Transverse colon (tissue), 4 donors: ENCODE measurements at regions not wholly inside any gene's neighbourhood (a gene's known extent, or its start where the extent isn't known, plus 50 kb on each side); places are given as distances from the start of the nearest gene placed in this dataset.

Experiments used
- DNase-seq: peaks from one replicate; pipeline ENCODE4 v3.0.0-alpha.2; 2019
- H3K27ac ChIP-seq, 4 donors: fragments of 200-600 bp; sonication (generic); 2 replicates each; pipeline ENCODE4 v1.5.1; 2016 to 2018; ENCODE audit warnings: inconsistent platforms in 4 of 4
- H3K27me3 ChIP-seq: fragments of 200-600 bp; sonication (generic); 2 replicates; pipeline ENCODE4 v1.5.1; 2017; ENCODE audit warnings: inconsistent platforms
- H3K36me3 ChIP-seq, 4 donors: fragments of 200-600 bp; sonication (generic); 2 replicates each; pipeline ENCODE4 v1.5.1; 2017 to 2019; ENCODE audit warnings: inconsistent platforms in 4 of 4
- H3K4me1 ChIP-seq, 4 donors: fragments of 200-600 bp; sonication (generic); 2 replicates each; pipeline ENCODE4 v1.5.1; 2017 to 2020; ENCODE audit warnings: inconsistent platforms in 4 of 4
- H3K4me3 ChIP-seq, 4 donors: fragments of 200-600 bp; sonication (generic); 1 replicate in 1 of 4; 2 replicates in 3 of 4; pipeline versions ENCODE4 v1.5.1 to v1.6.1; 2017 to 2019; ENCODE audit warnings: inconsistent platforms in 4 of 4
- H3K9me3 ChIP-seq, 2 donors: fragments of 200-600 bp; sonication (generic); 2 replicates each; pipeline ENCODE4 v1.5.1; 2017 to 2019; ENCODE audit warnings: inconsistent platforms in 2 of 2
- CTCF ChIP-seq, 5 experiments: fragments of 200-600 bp in 3 of 5; fragments of 450-650 bp in 2 of 5; sonication (generic) in 3 of 5; IDR thresholded peaks; 1 replicate in 2 of 5; 2 replicates in 3 of 5; pipeline ENCODE4 v1.5.1; 2016 to 2017; ENCODE audit warnings: antibody characterized with exemption in 5 of 5, inconsistent platforms in 3 of 5, mild to moderate bottlenecking in 2 of 5, moderate library complexity in 1 of 5
- EP300 ChIP-seq: sonication (generic); formaldehyde crosslinking; IDR thresholded peaks from one replicate; pipeline ENCODE4 v1.6.1; 2017; ENCODE audit warnings: antibody characterized with exemption, low read depth
- POLR2A ChIP-seq: fragments of 450-650 bp; IDR thresholded peaks from one replicate; pipeline ENCODE4 v1.6.1; 2016; ENCODE audit warnings: antibody characterized with exemption, mild to moderate bottlenecking, moderate library complexity
- POLR2AphosphoS5 ChIP-seq, 3 donors: sonication (generic); formaldehyde crosslinking; IDR thresholded peaks; one replicate each; pipeline ENCODE4 v1.6.1; 2016; ENCODE audit warnings: antibody characterized with exemption in 3 of 3
- WGBS, 2 donors: methylation state at CpG; one replicate each; pipeline ENCODE4 v1.1.5; 2018; ENCODE audit warnings: low coverage in 1 of 2; 5-methylcytosine and 5-hydroxymethylcytosine counted together
- in situ Hi-C, 4 donors: fragments of 200-750 bp; cut with MboI; loops; one replicate each; pipeline versions ENCODE4 v1.15.0 to v1.15.1; 2017; ENCODE audit warnings: low sequenced_read_pairs in 3 of 4, low pct_ligation_motif_present in 1 of 4, low pct_unique_long_range_greater_than_20kb in 1 of 4
- intact Hi-C: fragments of 100-400 bp; cut with DNase I; formaldehyde crosslinking; loops from one replicate; pipeline ENCODE4 v1.15.1; 2023; ENCODE audit warnings: low total_unique reads

- DNase-seq: no peak
- Histone ChIP-seq H3K27ac (no peak overlapping the region), H3K9me3 (no peaks in the 10 kb centered on the region), H3K27me3 (peaks cover 6% of the 10 kb centered on the region), H3K36me3 (no peaks in the 10 kb centered on the region), H3K4me3 (no peak overlapping the region), H3K4me1 (no peaks in the 10 kb centered on the region)
- 53% methylated on average over 7 of the region's 7 CpGs; no CpG with 5 or more reads in 1 of the 2 donors for WGBS, 2 donors
- TF ChIP-seq POLR2AphosphoS5 (IDR thresholded peaks at IDR 0.05) (no peak), CTCF (IDR thresholded peaks at IDR 0.05) (no peak), POLR2A (no peak)
- in situ Hi-C loops (no loop called here), intact Hi-C loops (no loop called here)
These were observed 137.7 kb upstream of the CDH5 start for GRCh38 chr16:66228792-66229191.

- H3K4me1 ChIP-seq: no peaks in the 10 kb centered on the region
- no peak overlapping the region for H3K27ac ChIP-seq
- intact Hi-C loops (no loop called here), in situ Hi-C loops (no loop called here)
- no peak overlapping the region for H3K4me3 ChIP-seq
- H3K36me3 ChIP-seq: no peaks in the 10 kb centered on the region
- H3K9me3 ChIP-seq: no peaks in the 10 kb centered on the region
- TF ChIP-seq POLR2AphosphoS5 (IDR thresholded peaks at IDR 0.05) (no peak), EP300 (no peak), POLR2A (no peak)
- peaks cover 6% of the 10 kb centered on the region for H3K27me3 ChIP-seq
- DNase-seq: no peak
- 87 to 96% methylated on average over 4 to 8 of the region's 8 CpGs for WGBS, 2 donors
These were observed 138.5 kb upstream of the CDH5 start for GRCh38 chr16:66227766-66228530.

GRCh38 chr16:66226762-66227161 is 139.7 kb upstream of the CDH5 start:
- Histone ChIP-seq H3K4me3 (no peak overlapping the region), H3K27me3 (no peaks in the 10 kb centered on the region), H3K36me3 (no peaks in the 10 kb centered on the region), H3K27ac (no peak overlapping the region), H3K4me1 (no peaks in the 10 kb centered on the region), H3K9me3 (no peaks in the 10 kb centered on the region)
- DNase-seq: no peak
- intact Hi-C loops (no loop called here), in situ Hi-C loops (no loop called here)
- 89% methylated on average over 5 of the region's 5 CpGs; no CpG with 5 or more reads in 1 of the 2 donors for WGBS, 2 donors
- no peak for TF ChIP-seq POLR2A

GRCh38 chr16:66225696-66226095 is 140.8 kb upstream of the CDH5 start:
- 83% methylated on average over 5 of the region's 5 CpGs; no CpG with 5 or more reads in 1 of the 2 donors for WGBS, 2 donors
- H3K36me3 ChIP-seq: no peaks in the 10 kb centered on the region
- no peak for TF ChIP-seq POLR2A
- TF ChIP-seq EP300: no peak
- no peak for TF ChIP-seq CTCF (IDR thresholded peaks at IDR 0.05)
- TF ChIP-seq POLR2AphosphoS5 (IDR thresholded peaks at IDR 0.05): no peak
- H3K4me1 ChIP-seq: no peaks in the 10 kb centered on the region
- H3K27me3 ChIP-seq: no peaks in the 10 kb centered on the region
- H3K9me3 ChIP-seq: no peaks in the 10 kb centered on the region
- in situ Hi-C loops: no loop called here
- no peak overlapping the region for H3K4me3 ChIP-seq
- H3K27ac ChIP-seq: no peak overlapping the region
- DNase-seq: no peak
- intact Hi-C loops: no loop called here

GRCh38 chr16:66224626-66225025 is 141.9 kb upstream of the CDH5 start:
- no peaks in the 10 kb centered on the region for H3K36me3 ChIP-seq
- H3K27ac ChIP-seq: no peak overlapping the region
- in situ Hi-C loops (no loop called here), intact Hi-C loops (no loop called here)
- DNase-seq: no peak
- H3K9me3 ChIP-seq: no peaks in the 10 kb centered on the region
- H3K27me3 ChIP-seq: no peaks in the 10 kb centered on the region
- H3K4me1 ChIP-seq: no peaks in the 10 kb centered on the region
- TF ChIP-seq CTCF (IDR thresholded peaks at IDR 0.05) (no peak), POLR2A (no peak), POLR2AphosphoS5 (IDR thresholded peaks at IDR 0.05) (no peak), EP300 (no peak)
- no peak overlapping the region for H3K4me3 ChIP-seq
- 41% methylated on average over 8 of the region's 8 CpGs; no CpG with 5 or more reads in 1 of the 2 donors for WGBS, 2 donors
